HCT116 (cell line): ENCODE measurements at regions not wholly inside any gene's neighbourhood (a gene's known extent, or its start where the extent isn't known, plus 50 kb on each side); places are given as distances from the start of the nearest gene placed in this dataset.

Source experiments
- ATAC-seq: fragments of 200-7000 bp; cut with Tn5 transposase; 2 replicates; pipeline ENCODE4 v1.9.1; 2020; ENCODE audit warnings: mild to moderate bottlenecking, moderate library complexity
- BruUV-seq: library from RNA; stranded (reverse); fragments of 400-500 nt; replicated peaks from 2 replicates; lab custom pipeline; 2021; lab: Mats Ljungman, UMichigan
- CTCF ChIA-PET: fragments of 300-600 bp; sonication (Branson Sonifier 250); formaldehyde crosslinking; loops from one replicate; lab custom pipeline; 2021; ENCODE audit warnings: antibody characterized with exemption; lab: Charles Lee
- POLR2A ChIA-PET: fragments of 300-600, 350-600 bp; sonication (Branson Sonifier 250); formaldehyde crosslinking; loops from one replicate; lab custom pipeline; 2021; ENCODE audit warnings: antibody characterized with exemption; lab: Charles Lee
- RAD21 ChIA-PET, 2 experiments: fragments of 300-600 bp; sonication (Branson Sonifier 250); formaldehyde crosslinking; loops; one replicate each; lab custom pipeline; 2023; ENCODE audit warnings: low total read pairs in 2 of 2; ENCODE audit not compliant: uncharacterized antibody in 2 of 2, unreplicated experiment in 2 of 2, low non-redundant PET in 1 of 2; lab: Charles Lee
- DNase-seq: peaks from one replicate; pipeline ENCODE4 v3.0.0-alpha.2; 2010; ENCODE audit warnings: low read depth, low spot score
- H2AFZ ChIP-seq: fragments of 200-600 bp; shearing (Covaris generic), sonication (generic); 2 replicates; pipeline ENCODE4 v1.6.1; 2017; ENCODE audit warnings: low read depth, mixed run types, mixed read lengths, antibody characterized with exemption, low read length; ENCODE audit not compliant: poor library complexity, severe bottlenecking
- H3K27ac ChIP-seq: 2 replicates; pipeline ENCODE4 v1.5.1; 2012; ENCODE audit warnings: low read depth, low read length
- H3K27me3 ChIP-seq: fragments of 200-600 bp; sonication (generic); 2 replicates; pipeline ENCODE4 v1.6.1; 2016; ENCODE audit warnings: mixed run types, low read length, mixed read lengths; ENCODE audit not compliant: insufficient read depth
- H3K36me3 ChIP-seq, 2 experiments: fragments of 200-500 bp in 1 of 2; fragments of 200-600 bp in 1 of 2; sonication (Bioruptor generic) in 1 of 2; sonication (generic) in 1 of 2; 2 replicates each; pipeline versions ENCODE4 v1.5.1 to v1.6.1; 2014 to 2016; ENCODE audit warnings: low read length in 2 of 2, inconsistent platforms in 1 of 2, mixed read lengths in 1 of 2, mixed run types in 1 of 2; ENCODE audit not compliant: insufficient read depth in 2 of 2, control insufficient read depth in 1 of 2
- H3K4me1 ChIP-seq, 2 experiments: fragments of 200-600 bp in 1 of 2; sonication (generic) in 1 of 2; 2 replicates each; pipeline versions ENCODE4 v1.5.1 to v1.6.1; 2012 to 2017; ENCODE audit warnings: low read length in 2 of 2, inconsistent platforms in 1 of 2, mild to moderate bottlenecking in 1 of 2, mixed read lengths in 1 of 2, mixed run types in 1 of 2, moderate library complexity in 1 of 2; ENCODE audit not compliant: insufficient read depth in 2 of 2, control insufficient read depth in 1 of 2
- H3K4me2 ChIP-seq: fragments of 200-600 bp; sonication (generic); 2 replicates; pipeline ENCODE4 v1.6.1; 2017; ENCODE audit warnings: mixed run types, low read length, mixed read lengths
- H3K4me3 ChIP-seq, 2 experiments: fragments of 200-600 bp in 1 of 2; sonication (generic) in 1 of 2; replicated peaks in 1 of 2; 2 replicates each; pipeline ENCODE4 v1.5.1; 2011 to 2016; ENCODE audit warnings: low read length in 2 of 2, control low read depth in 1 of 2, low read depth in 1 of 2, mild to moderate bottlenecking in 1 of 2, mixed read lengths in 1 of 2, mixed run types in 1 of 2
- H3K79me2 ChIP-seq: fragments of 200-600 bp; sonication (generic); 2 replicates; pipeline ENCODE4 v1.6.1; 2017; ENCODE audit warnings: mild to moderate bottlenecking, mixed run types, low read length, moderate library complexity, mixed read lengths; ENCODE audit not compliant: insufficient read depth
- H3K9ac ChIP-seq: fragments of 200-600 bp; sonication (generic); 2 replicates; pipeline ENCODE4 v1.6.1; 2016; ENCODE audit warnings: low read length, mixed read lengths
- H3K9me2 ChIP-seq: fragments of 200-600 bp; sonication (generic), shearing (Covaris generic); 2 replicates; pipeline ENCODE4 v1.6.1; 2017; ENCODE audit warnings: mixed run types, mild to moderate bottlenecking, moderate library complexity; ENCODE audit not compliant: insufficient read depth
- H3K9me3 ChIP-seq, 2 experiments: fragments of 200-500 bp in 1 of 2; fragments of 200-600 bp in 1 of 2; sonication (Bioruptor generic) in 1 of 2; sonication (generic) in 1 of 2; 2 replicates each; pipeline ENCODE4 v1.6.1; 2014 to 2017; ENCODE audit warnings: low read length in 2 of 2, mixed read lengths in 2 of 2, inconsistent platforms in 1 of 2, low read depth in 1 of 2, mild to moderate bottlenecking in 1 of 2, mixed run types in 1 of 2, moderate library complexity in 1 of 2; ENCODE audit not compliant: control insufficient read depth in 1 of 2, insufficient read depth in 1 of 2
- H4K20me1 ChIP-seq: fragments of 200-600 bp; sonication (generic), shearing (Covaris generic); 2 replicates; pipeline ENCODE4 v1.6.1; 2017; ENCODE audit warnings: mixed run types, mild to moderate bottlenecking, moderate library complexity; ENCODE audit not compliant: insufficient read depth
- CBX3 ChIP-seq: IDR thresholded peaks from 2 replicates; pipeline ENCODE4 v1.6.1; 2012; ENCODE audit warnings: low read depth
- EZH2 ChIP-seq: fragments of 200-600 bp; sonication (generic); IDR thresholded peaks from 2 replicates; pipeline ENCODE4 v1.6.1; 2017; ENCODE audit warnings: antibody characterized with exemption, mixed run types
- POLR2AphosphoS5 ChIP-seq: IDR thresholded peaks from 2 replicates; pipeline ENCODE4 v1.6.1; 2011; ENCODE audit warnings: mild to moderate bottlenecking, low read depth, low read length, moderate library complexity
- RAD21 ChIP-seq: IDR thresholded peaks from 2 replicates; pipeline ENCODE4 v1.6.1; 2012; ENCODE audit warnings: low read depth, mild to moderate bottlenecking
- SIN3A ChIP-seq: IDR thresholded peaks from 2 replicates; pipeline ENCODE4 v1.6.1; 2012; ENCODE audit warnings: low read depth
- SRF ChIP-seq: IDR thresholded peaks from 2 replicates; pipeline ENCODE4 v1.6.1; 2012; ENCODE audit warnings: low read depth
- TCF7L2 ChIP-seq: IDR thresholded peaks from 2 replicates; pipeline ENCODE4 v1.7.0; 2011; ENCODE audit warnings: borderline replicate concordance, inconsistent platforms; ENCODE audit not compliant: insufficient read depth, insufficient read length; ENCODE audit errors: extremely low read depth
- ZNF274 ChIP-seq: fragments of 200-500 bp; sonication (Bioruptor generic); IDR thresholded peaks from 2 replicates; pipeline ENCODE4 v1.6.1; 2014; ENCODE audit warnings: mild to moderate bottlenecking, low read depth, low read length, inconsistent platforms
- intact Hi-C: fragments of 100-400 bp; cut with micrococcal nuclease; formaldehyde crosslinking; loops from 2 replicates; pipeline ENCODE4 v1.10.0; 2022
- TF ChIP-seq, protein P1 (sequence below): IDR thresholded peaks from 2 replicates; pipeline ENCODE4 v1.6.1; 2011; ENCODE audit warnings: mild to moderate bottlenecking, low read length, moderate library complexity; ENCODE audit not compliant: insufficient replicate concordance; ENCODE audit errors: extremely low read depth
- TF ChIP-seq, protein P2 (sequence below): IDR thresholded peaks from 2 replicates; pipeline ENCODE4 v1.6.1; 2012; ENCODE audit warnings: low read depth

DNA sequence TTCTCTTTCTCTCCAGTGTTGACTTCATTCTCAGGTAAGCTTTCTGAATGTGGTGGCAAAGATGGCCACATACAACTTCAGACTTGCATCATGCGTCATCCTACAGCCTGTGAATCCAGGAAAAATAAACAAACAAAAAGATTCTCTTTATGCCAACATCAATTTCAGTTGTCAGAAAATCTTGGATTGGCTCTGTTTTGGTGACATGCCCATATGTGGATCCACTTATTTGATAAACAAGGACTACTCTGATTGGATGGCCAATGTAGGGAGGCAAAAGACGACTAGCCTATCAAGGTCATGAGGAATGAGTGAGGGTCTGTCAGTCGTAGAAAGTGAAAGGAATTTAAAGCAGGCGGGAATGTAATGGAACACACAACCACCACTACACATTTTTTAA, 866.6 kb downstream of the USP25 start:
- no peak overlapping the region for H3K9ac ChIP-seq
- no peak overlapping the region for H2AFZ ChIP-seq
- no peak overlapping the region for H3K4me3 ChIP-seq
- H3K9me2 ChIP-seq = no peaks in the 10 kb centered on the region
- no peaks in the 10 kb centered on the region for H3K36me3 ChIP-seq
- no peaks in the 10 kb centered on the region for H3K27me3 ChIP-seq
- DNase-seq (no peak), ATAC-seq (no peak)
- ChIA-PET RAD21 (no interaction called here), POLR2A (no interaction called here), CTCF (no interaction called here)
- no peak overlapping the region for H3K4me2 ChIP-seq
- H3K79me2 ChIP-seq = no peaks in the 10 kb centered on the region
- no peaks in the 10 kb centered on the region for H3K4me1 ChIP-seq
- BruUV-seq = no TSS peak
- H3K27ac ChIP-seq = no peak overlapping the region
- no peaks in the 10 kb centered on the region for H4K20me1 ChIP-seq
- intact Hi-C loops = no loop called here
- peaks cover 5 to 23% of the 10 kb centered on the region in 2 experiments; a peak in 2 of 4 replicates for H3K9me3 ChIP-seq
- TF ChIP-seq, protein P1, sequence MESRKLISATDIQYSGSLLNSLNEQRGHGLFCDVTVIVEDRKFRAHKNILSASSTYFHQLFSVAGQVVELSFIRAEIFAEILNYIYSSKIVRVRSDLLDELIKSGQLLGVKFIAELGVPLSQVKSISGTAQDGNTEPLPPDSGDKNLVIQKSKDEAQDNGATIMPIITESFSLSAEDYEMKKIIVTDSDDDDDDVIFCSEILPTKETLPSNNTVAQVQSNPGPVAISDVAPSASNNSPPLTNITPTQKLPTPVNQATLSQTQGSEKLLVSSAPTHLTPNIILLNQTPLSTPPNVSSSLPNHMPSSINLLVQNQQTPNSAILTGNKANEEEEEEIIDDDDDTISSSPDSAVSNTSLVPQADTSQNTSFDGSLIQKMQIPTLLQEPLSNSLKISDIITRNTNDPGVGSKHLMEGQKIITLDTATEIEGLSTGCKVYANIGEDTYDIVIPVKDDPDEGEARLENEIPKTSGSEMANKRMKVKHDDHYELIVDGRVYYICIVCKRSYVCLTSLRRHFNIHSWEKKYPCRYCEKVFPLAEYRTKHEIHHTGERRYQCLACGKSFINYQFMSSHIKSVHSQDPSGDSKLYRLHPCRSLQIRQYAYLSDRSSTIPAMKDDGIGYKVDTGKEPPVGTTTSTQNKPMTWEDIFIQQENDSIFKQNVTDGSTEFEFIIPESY = no peak
- TF ChIP-seq, protein P2, sequence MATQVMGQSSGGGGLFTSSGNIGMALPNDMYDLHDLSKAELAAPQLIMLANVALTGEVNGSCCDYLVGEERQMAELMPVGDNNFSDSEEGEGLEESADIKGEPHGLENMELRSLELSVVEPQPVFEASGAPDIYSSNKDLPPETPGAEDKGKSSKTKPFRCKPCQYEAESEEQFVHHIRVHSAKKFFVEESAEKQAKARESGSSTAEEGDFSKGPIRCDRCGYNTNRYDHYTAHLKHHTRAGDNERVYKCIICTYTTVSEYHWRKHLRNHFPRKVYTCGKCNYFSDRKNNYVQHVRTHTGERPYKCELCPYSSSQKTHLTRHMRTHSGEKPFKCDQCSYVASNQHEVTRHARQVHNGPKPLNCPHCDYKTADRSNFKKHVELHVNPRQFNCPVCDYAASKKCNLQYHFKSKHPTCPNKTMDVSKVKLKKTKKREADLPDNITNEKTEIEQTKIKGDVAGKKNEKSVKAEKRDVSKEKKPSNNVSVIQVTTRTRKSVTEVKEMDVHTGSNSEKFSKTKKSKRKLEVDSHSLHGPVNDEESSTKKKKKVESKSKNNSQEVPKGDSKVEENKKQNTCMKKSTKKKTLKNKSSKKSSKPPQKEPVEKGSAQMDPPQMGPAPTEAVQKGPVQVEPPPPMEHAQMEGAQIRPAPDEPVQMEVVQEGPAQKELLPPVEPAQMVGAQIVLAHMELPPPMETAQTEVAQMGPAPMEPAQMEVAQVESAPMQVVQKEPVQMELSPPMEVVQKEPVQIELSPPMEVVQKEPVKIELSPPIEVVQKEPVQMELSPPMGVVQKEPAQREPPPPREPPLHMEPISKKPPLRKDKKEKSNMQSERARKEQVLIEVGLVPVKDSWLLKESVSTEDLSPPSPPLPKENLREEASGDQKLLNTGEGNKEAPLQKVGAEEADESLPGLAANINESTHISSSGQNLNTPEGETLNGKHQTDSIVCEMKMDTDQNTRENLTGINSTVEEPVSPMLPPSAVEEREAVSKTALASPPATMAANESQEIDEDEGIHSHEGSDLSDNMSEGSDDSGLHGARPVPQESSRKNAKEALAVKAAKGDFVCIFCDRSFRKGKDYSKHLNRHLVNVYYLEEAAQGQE = no peak
- TF ChIP-seq EZH2 (no peak), SRF (no peak), RAD21 (no peak), CBX3 (no peak), ZNF274 (no peak), POLR2AphosphoS5 (no peak), TCF7L2 (no peak), SIN3A (no peak)
